H9 (cell line): ENCODE measurements at regions not wholly inside any gene's neighbourhood (a gene's known extent, or its start where the extent isn't known, plus 50 kb on each side); places are given as distances from the start of the nearest gene placed in this dataset.

Source experiments
- DNase-seq: peaks from one replicate; pipeline ENCODE4 v3.0.0-alpha.2; 2017
- H2AFZ ChIP-seq: one replicate; pipeline ENCODE4 v1.6.1; 2013; ENCODE audit warnings: mild to moderate bottlenecking, low read length, control low read depth, moderate library complexity
- H2AK5ac ChIP-seq: 2 replicates; pipeline ENCODE4 v1.6.1; 2013; ENCODE audit warnings: low read length, control low read depth, mixed read lengths; ENCODE audit not compliant: insufficient read length
- H2BK120ac ChIP-seq: one replicate; pipeline ENCODE4 v1.6.1; 2013; ENCODE audit warnings: low read depth, mild to moderate bottlenecking, low read length, control low read depth, inconsistent platforms; ENCODE audit not compliant: poor library complexity, severe bottlenecking
- H2BK12ac ChIP-seq: 2 replicates; pipeline ENCODE4 v1.6.1; 2013; ENCODE audit warnings: low read length, control low read depth, mixed read lengths, low read depth; ENCODE audit not compliant: insufficient read length
- H2BK15ac ChIP-seq: 2 replicates; pipeline ENCODE4 v1.6.1; 2013; ENCODE audit warnings: low read depth, low read length, control low read depth
- H2BK20ac ChIP-seq: one replicate; pipeline ENCODE4 v1.6.1; 2013; ENCODE audit warnings: low read depth, mild to moderate bottlenecking, low read length, control low read depth, inconsistent platforms; ENCODE audit not compliant: poor library complexity, severe bottlenecking
- H2BK5ac ChIP-seq: 2 replicates; pipeline ENCODE4 v1.6.1; 2013; ENCODE audit warnings: low read length, control low read depth, mixed read lengths; ENCODE audit not compliant: insufficient read length
- H3K14ac ChIP-seq: 2 replicates; pipeline ENCODE4 v1.6.1; 2013; ENCODE audit warnings: low read length, control low read depth; ENCODE audit not compliant: insufficient read depth
- H3K18ac ChIP-seq: 2 replicates; pipeline ENCODE4 v1.6.1; 2013; ENCODE audit warnings: low read depth, mild to moderate bottlenecking, mixed read lengths, low read length, control low read depth; ENCODE audit not compliant: insufficient read length
- H3K23ac ChIP-seq: 2 replicates; pipeline ENCODE4 v1.6.1; 2013; ENCODE audit warnings: low read length, control low read depth, mixed read lengths, low read depth; ENCODE audit not compliant: insufficient read length
- H3K23me2 ChIP-seq: 2 replicates; pipeline ENCODE4 v1.6.1; 2013; ENCODE audit warnings: low read depth, mild to moderate bottlenecking, mixed read lengths, low read length, control low read depth; ENCODE audit not compliant: insufficient read length, poor library complexity, severe bottlenecking
- H3K27ac ChIP-seq: 2 replicates; pipeline ENCODE4 v1.5.1; 2013; ENCODE audit warnings: low read length, control low read depth, mixed read lengths, low read depth; ENCODE audit not compliant: insufficient read length
- H3K27me3 ChIP-seq: 2 replicates; pipeline ENCODE4 v1.6.1; 2013; ENCODE audit warnings: low read length, control low read depth, inconsistent platforms; ENCODE audit not compliant: insufficient read depth
- H3K4ac ChIP-seq: 2 replicates; pipeline ENCODE4 v1.6.1; 2013; ENCODE audit warnings: low read depth, mild to moderate bottlenecking, control low read depth, inconsistent platforms, low read length, moderate library complexity
- H3K4me1 ChIP-seq: 2 replicates; pipeline ENCODE4 v1.6.1; 2013; ENCODE audit warnings: low read length, control low read depth, inconsistent platforms; ENCODE audit not compliant: insufficient read depth
- H3K4me2 ChIP-seq: 2 replicates; pipeline ENCODE4 v1.6.1; 2013; ENCODE audit warnings: low read length, control low read depth, mixed read lengths; ENCODE audit not compliant: insufficient read length, insufficient read depth
- H3K56ac ChIP-seq: 2 replicates; pipeline ENCODE4 v1.6.1; 2013; ENCODE audit warnings: low read depth, mild to moderate bottlenecking, mixed read lengths, low read length, control low read depth; ENCODE audit not compliant: insufficient read length
- H3K79me1 ChIP-seq: 2 replicates; pipeline ENCODE4 v1.6.1; 2013; ENCODE audit warnings: low read depth, mild to moderate bottlenecking, moderate library complexity, low read length, control low read depth, inconsistent platforms; ENCODE audit not compliant: insufficient read depth, poor library complexity, severe bottlenecking
- H3K79me2 ChIP-seq: 2 replicates; pipeline ENCODE4 v1.6.1; 2013; ENCODE audit warnings: low read length, control low read depth, inconsistent platforms; ENCODE audit not compliant: insufficient read depth
- H3K9ac ChIP-seq: 2 replicates; pipeline ENCODE4 v1.6.1; 2013; ENCODE audit warnings: low read length, control low read depth, mixed read lengths; ENCODE audit not compliant: insufficient read length; ENCODE audit errors: extremely low read depth
- H3K9me3 ChIP-seq: one replicate; pipeline ENCODE4 v1.6.1; 2013; ENCODE audit warnings: low read depth, low read length, inconsistent platforms; ENCODE audit not compliant: control insufficient read depth
- H3T11ph ChIP-seq: one replicate; pipeline ENCODE4 v1.6.1; 2013; ENCODE audit warnings: mild to moderate bottlenecking, low read length, control low read depth, inconsistent platforms
- H4K20me1 ChIP-seq: one replicate; pipeline ENCODE4 v1.6.1; 2013; ENCODE audit not compliant: control insufficient read depth, insufficient read length, insufficient read depth
- H4K5ac ChIP-seq: 2 replicates; pipeline ENCODE4 v1.6.1; 2013; ENCODE audit warnings: low read depth, mild to moderate bottlenecking, mixed read lengths, low read length, control low read depth; ENCODE audit not compliant: insufficient read length
- H4K8ac ChIP-seq: replicated peaks from 2 replicates; pipeline ENCODE4 v1.6.1; 2013; ENCODE audit warnings: low read length, control low read depth, mixed read lengths, low read depth; ENCODE audit not compliant: insufficient read length
- H4K91ac ChIP-seq: 2 replicates; pipeline ENCODE4 v1.6.1; 2013; ENCODE audit warnings: low read depth, mild to moderate bottlenecking, moderate library complexity, mixed read lengths, low read length, control low read depth; ENCODE audit not compliant: insufficient read length
- H3K27ac Mint-ChIP-seq, 3 experiments: 2 replicates in 2 of 3; 3 replicates in 1 of 3; pipeline ENCODE4 v1.8.0; 2020 to 2021; ENCODE audit warnings: mixed read lengths in 3 of 3, mild to moderate bottlenecking in 1 of 3, moderate library complexity in 1 of 3
- H3K27me3 Mint-ChIP-seq: 2 replicates; pipeline ENCODE4 v1.8.0; 2021; ENCODE audit warnings: low read depth, mild to moderate bottlenecking, moderate library complexity, mixed read lengths
- H3K36me3 Mint-ChIP-seq, 3 experiments: 2 replicates in 2 of 3; 3 replicates in 1 of 3; pipeline ENCODE4 v1.8.0; 2020 to 2021; ENCODE audit warnings: low read depth in 3 of 3, mixed read lengths in 3 of 3; ENCODE audit not compliant: insufficient read depth in 1 of 3
- H3K4me1 Mint-ChIP-seq, 2 experiments: 2 replicates each; pipeline ENCODE4 v1.8.0; 2020; ENCODE audit warnings: mixed read lengths in 2 of 2
- H3K4me3 Mint-ChIP-seq, 2 experiments: 2 replicates in 1 of 2; 3 replicates in 1 of 2; pipeline ENCODE4 v1.8.0; 2020 to 2021; ENCODE audit warnings: mild to moderate bottlenecking in 2 of 2, mixed read lengths in 2 of 2, moderate library complexity in 1 of 2
- H3K9me3 Mint-ChIP-seq, 2 experiments: 2 replicates in 1 of 2; 3 replicates in 1 of 2; pipeline ENCODE4 v1.8.0; 2020; ENCODE audit warnings: mild to moderate bottlenecking in 2 of 2, mixed read lengths in 2 of 2, moderate library complexity in 1 of 2
- WGBS: extraction: QIAGEN DNeasy Blood & Tissue Kit; methylation state at CpG from one replicate; pipeline ENCODE4 v1.1.7; 2013; ENCODE audit warnings: missing lambda C conversion rate, low lambda C conversion rate, mixed read lengths; ENCODE audit not compliant: insufficient read length; ENCODE audit errors: extremely low coverage; 5-methylcytosine and 5-hydroxymethylcytosine counted together
- TF ChIP-seq, protein P1 (sequence below): fragments of 200-600 bp; sonication (generic); conservative IDR thresholded peaks from 3 replicates; pipeline ENCODE4 v1.8.0; 2021; ENCODE audit warnings: antibody characterized with exemption, mild to moderate bottlenecking

DNA sequence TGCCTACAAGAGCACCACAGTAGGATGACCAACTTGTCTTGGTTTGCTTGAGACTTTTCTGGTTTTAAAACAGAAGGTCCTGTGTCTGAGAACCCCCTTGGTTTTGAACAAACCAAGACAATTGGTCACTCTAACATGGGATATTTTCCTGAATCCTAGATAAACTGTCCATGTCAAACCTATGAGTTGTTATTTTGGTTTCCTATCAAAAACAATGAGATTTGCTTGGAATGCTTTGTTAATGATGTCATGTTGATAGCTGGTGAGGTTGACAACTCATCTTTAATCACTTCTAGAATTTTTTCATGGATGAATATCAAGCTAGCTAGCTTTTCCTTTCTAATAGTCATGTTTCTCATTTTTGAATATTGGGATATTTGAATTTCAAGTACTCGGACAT, 518.3 kb upstream of the ARX start:
- no peaks in the 10 kb centered on the region for H4K20me1 ChIP-seq
- no peak overlapping the region for H3K27ac ChIP-seq
- no peaks in the 10 kb centered on the region for H3K27me3 ChIP-seq
- no peak overlapping the region for H3T11ph ChIP-seq
- DNase-seq: no peak
- no peak overlapping the region for H2AK5ac ChIP-seq
- no peak overlapping the region for H3K4ac ChIP-seq
- H2BK20ac ChIP-seq: no peak overlapping the region
- H4K91ac ChIP-seq: no peak overlapping the region
- H3K9me3 Mint-ChIP-seq: peaks cover 48 to 57% of the 10 kb centered on the region in 2 experiments
- H3K23me2 ChIP-seq: no peaks in the 10 kb centered on the region
- no peak overlapping the region for H2AFZ ChIP-seq
- peaks cover 34% of the 10 kb centered on the region for H3K9me3 ChIP-seq
- H3K79me1 ChIP-seq: no peaks in the 10 kb centered on the region
- H3K36me3 Mint-ChIP-seq: no peaks in the 10 kb centered on the region
- H3K27me3 Mint-ChIP-seq: no peaks in the 10 kb centered on the region; the same call in none of the 2 replicates
- H4K8ac ChIP-seq: no peak overlapping the region
- no peak overlapping the region for H3K4me3 Mint-ChIP-seq
- H2BK12ac ChIP-seq: no peak overlapping the region
- no CpG with 5 or more reads among the region's 1 CpG for WGBS
- H2BK15ac ChIP-seq: no peak overlapping the region
- no peak overlapping the region for H3K14ac ChIP-seq
- TF ChIP-seq, protein P1, sequence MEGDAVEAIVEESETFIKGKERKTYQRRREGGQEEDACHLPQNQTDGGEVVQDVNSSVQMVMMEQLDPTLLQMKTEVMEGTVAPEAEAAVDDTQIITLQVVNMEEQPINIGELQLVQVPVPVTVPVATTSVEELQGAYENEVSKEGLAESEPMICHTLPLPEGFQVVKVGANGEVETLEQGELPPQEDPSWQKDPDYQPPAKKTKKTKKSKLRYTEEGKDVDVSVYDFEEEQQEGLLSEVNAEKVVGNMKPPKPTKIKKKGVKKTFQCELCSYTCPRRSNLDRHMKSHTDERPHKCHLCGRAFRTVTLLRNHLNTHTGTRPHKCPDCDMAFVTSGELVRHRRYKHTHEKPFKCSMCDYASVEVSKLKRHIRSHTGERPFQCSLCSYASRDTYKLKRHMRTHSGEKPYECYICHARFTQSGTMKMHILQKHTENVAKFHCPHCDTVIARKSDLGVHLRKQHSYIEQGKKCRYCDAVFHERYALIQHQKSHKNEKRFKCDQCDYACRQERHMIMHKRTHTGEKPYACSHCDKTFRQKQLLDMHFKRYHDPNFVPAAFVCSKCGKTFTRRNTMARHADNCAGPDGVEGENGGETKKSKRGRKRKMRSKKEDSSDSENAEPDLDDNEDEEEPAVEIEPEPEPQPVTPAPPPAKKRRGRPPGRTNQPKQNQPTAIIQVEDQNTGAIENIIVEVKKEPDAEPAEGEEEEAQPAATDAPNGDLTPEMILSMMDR: no peak
- H4K5ac ChIP-seq: no peak overlapping the region
- H3K9ac ChIP-seq: no peak overlapping the region
- H3K18ac ChIP-seq: no peak overlapping the region
- H3K4me2 ChIP-seq: no peak overlapping the region
- H2BK120ac ChIP-seq: no peak overlapping the region
- no peaks in the 10 kb centered on the region for H3K4me1 Mint-ChIP-seq
- H2BK5ac ChIP-seq: no peak overlapping the region
- no peak overlapping the region for H3K56ac ChIP-seq
- H3K23ac ChIP-seq: no peak overlapping the region
- H3K4me1 ChIP-seq: no peaks in the 10 kb centered on the region
- H3K79me2 ChIP-seq: no peaks in the 10 kb centered on the region
- no peak overlapping the region for H3K27ac Mint-ChIP-seq
